HS-27A (cell line): ENCODE measurements at regions not wholly inside any gene's neighbourhood (a gene's known extent, or its start where the extent isn't known, plus 50 kb on each side); places are given as distances from the start of the nearest gene placed in this dataset.

Source experiments
- DNase-seq: peaks from one replicate; pipeline ENCODE4 v3.0.0-alpha.2; 2012; ENCODE audit warnings: low read depth, missing footprints

GRCh38 chr3:64748244-64748904 is 60.6 kb upstream of the ADAMTS9 start:
- no peak for DNase-seq

GRCh38 chr3:64747679-64748078 is 59.9 kb upstream of the ADAMTS9 start:
- no peak for DNase-seq

GRCh38 chr3:64743887-64744243 is 56.1 kb upstream of the ADAMTS9 start:
- no peak for DNase-seq

GRCh38 chr3:64743156-64743886 is 55.5 kb upstream of the ADAMTS9 start:
- DNase-seq, result no peak

- DNase-seq, result no peak
Measured at GRCh38 chr3:64741341-64741740, 53.5 kb upstream of the ADAMTS9 start.

- no peak for DNase-seq
Measured at GRCh38 chr3:64739971-64740631, 52.3 kb upstream of the ADAMTS9 start.
